Vagina (tissue), 2 donors: ENCODE measurements at regions not wholly inside any gene's neighbourhood (a gene's known extent, or its start where the extent isn't known, plus 50 kb on each side); places are given as distances from the start of the nearest gene placed in this dataset.

Experiments used
- CTCF ChIP-seq, 3 experiments: fragments of 450-650 bp in 2 of 3; fragments of 200-600 bp in 1 of 3; sonication (generic) in 1 of 3; IDR thresholded peaks; one replicate each; pipeline ENCODE4 v1.5.1; 2017 to 2019; ENCODE audit warnings: antibody characterized with exemption in 3 of 3, mild to moderate bottlenecking in 2 of 3, moderate library complexity in 2 of 3
- POLR2A ChIP-seq, 2 donors: fragments of 450-650 bp; IDR thresholded peaks; one replicate each; pipeline ENCODE4 v1.6.1; 2017; ENCODE audit warnings: antibody characterized with exemption in 2 of 2, mild to moderate bottlenecking in 2 of 2, moderate library complexity in 2 of 2
- POLR2AphosphoS5 ChIP-seq, 2 donors: sonication (generic); formaldehyde crosslinking; IDR thresholded peaks; one replicate each; pipeline ENCODE4 v1.9.0; 2017; ENCODE audit warnings: antibody characterized with exemption in 2 of 2, mild to moderate bottlenecking in 2 of 2, low read depth in 1 of 2; ENCODE audit not compliant: insufficient read depth in 1 of 2

GRCh38 chr6:6858533-6858982 is 249.2 kb upstream of the RREB1 start:
- TF ChIP-seq CTCF (IDR thresholded peaks at IDR 0.05) (no peak), POLR2A (IDR thresholded peaks at IDR 0.05) (no peak), POLR2AphosphoS5 (IDR thresholded peaks at IDR 0.05; ENCODE audit: insufficient read depth in 1 of 2, low read depth in 1 of 2) (no peak)
